Body of pancreas (tissue), 4 donors: ENCODE measurements at regions not wholly inside any gene's neighbourhood (a gene's known extent, or its start where the extent isn't known, plus 50 kb on each side); places are given as distances from the start of the nearest gene placed in this dataset.

Experiments used
- POLR2A ChIP-seq, 3 donors: fragments of 450-650 bp; IDR thresholded peaks; one replicate each; pipeline ENCODE4 v1.6.1; 2016; ENCODE audit warnings: antibody characterized with exemption in 3 of 3, mild to moderate bottlenecking in 2 of 3
- TF ChIP-seq, protein P1 (sequence below), 7 experiments: fragments of 450-650 bp in 4 of 7; fragments of 200-600 bp in 3 of 7; sonication (generic) in 3 of 7; IDR thresholded peaks; one replicate each; pipeline ENCODE4 v1.5.1; 2016 to 2019; ENCODE audit warnings: antibody characterized with exemption in 7 of 7

GRCh38 chr10:78869508-78870454 lies 199.0 kb upstream of the ZMIZ1 start:
- TF ChIP-seq POLR2A (IDR thresholded peaks at IDR 0.05) = no peak
- TF ChIP-seq, protein P1, sequence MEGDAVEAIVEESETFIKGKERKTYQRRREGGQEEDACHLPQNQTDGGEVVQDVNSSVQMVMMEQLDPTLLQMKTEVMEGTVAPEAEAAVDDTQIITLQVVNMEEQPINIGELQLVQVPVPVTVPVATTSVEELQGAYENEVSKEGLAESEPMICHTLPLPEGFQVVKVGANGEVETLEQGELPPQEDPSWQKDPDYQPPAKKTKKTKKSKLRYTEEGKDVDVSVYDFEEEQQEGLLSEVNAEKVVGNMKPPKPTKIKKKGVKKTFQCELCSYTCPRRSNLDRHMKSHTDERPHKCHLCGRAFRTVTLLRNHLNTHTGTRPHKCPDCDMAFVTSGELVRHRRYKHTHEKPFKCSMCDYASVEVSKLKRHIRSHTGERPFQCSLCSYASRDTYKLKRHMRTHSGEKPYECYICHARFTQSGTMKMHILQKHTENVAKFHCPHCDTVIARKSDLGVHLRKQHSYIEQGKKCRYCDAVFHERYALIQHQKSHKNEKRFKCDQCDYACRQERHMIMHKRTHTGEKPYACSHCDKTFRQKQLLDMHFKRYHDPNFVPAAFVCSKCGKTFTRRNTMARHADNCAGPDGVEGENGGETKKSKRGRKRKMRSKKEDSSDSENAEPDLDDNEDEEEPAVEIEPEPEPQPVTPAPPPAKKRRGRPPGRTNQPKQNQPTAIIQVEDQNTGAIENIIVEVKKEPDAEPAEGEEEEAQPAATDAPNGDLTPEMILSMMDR (IDR thresholded peaks at IDR 0.05) = no peak
